ENCODE measurements at regions not wholly inside any gene's neighbourhood (a gene's known extent, or its start where the extent isn't known, plus 50 kb on each side); places are given as distances from the start of the nearest gene placed in this dataset.

DNA sequence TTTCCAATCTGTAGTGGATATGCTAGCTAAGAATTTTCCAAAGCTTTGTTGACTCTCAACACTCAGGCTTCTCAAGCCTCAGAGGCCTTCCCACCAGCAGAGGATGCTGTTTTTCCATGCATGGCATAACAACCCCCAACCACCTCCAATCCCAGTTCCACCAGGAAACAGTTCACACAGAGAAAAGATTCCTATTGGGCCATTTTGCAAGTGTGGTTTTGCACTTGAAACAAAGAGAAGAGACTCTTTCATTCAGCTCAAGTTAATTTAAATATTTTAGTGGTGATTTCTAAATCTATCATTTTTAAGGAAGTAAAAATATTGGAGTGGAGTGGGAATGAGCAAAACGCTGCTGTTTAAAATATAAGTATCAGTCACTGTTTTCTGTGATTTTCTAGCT lies 105.6 kb upstream of the COL1A2 start:
- no peaks in the 10 kb centered on the region for H4K20me1 ChIP-seq (ENCODE audit: insufficient read depth, low read length)
- intact Hi-C loops (cut with micrococcal nuclease): loop anchor here (1.0 to 5.0 kb wide), 4 partner anchors 143 to 958 kb away; partner anchors contain the start of gene SGCE
- no peaks in the 10 kb centered on the region for H3K4me1 ChIP-seq (ENCODE audit: control insufficient read depth, insufficient read depth, low read length)
- H3K9me3 ChIP-seq (ENCODE audit: control insufficient read depth, insufficient read depth, low read length): no peaks in the 10 kb centered on the region
- DNase-seq (peak; percentile 91), ATAC-seq (ENCODE audit: low read depth) (peak; percentile 96)
- no peak overlapping the region for H2AK9ac ChIP-seq (replicated peaks; ENCODE audit: low read depth, low read length, poor library complexity)
- H3K9me1 ChIP-seq (ENCODE audit: insufficient read depth, low read length): no peaks in the 10 kb centered on the region
- no peak overlapping the region for H3K18ac ChIP-seq (ENCODE audit: low read depth, low read length)
- no peak overlapping the region for H2BK15ac ChIP-seq (ENCODE audit: low read depth, low read length)
- 0 out of 4 replicates have a peak overlapping the region, but pooled peaks of 1 of the 2 experiments have one; percentile 22 for H4K8ac ChIP-seq (ENCODE audit: low read depth in 2 of 2, low read length in 2 of 2)
- no peak overlapping the region for H3K14ac ChIP-seq (replicated peaks; ENCODE audit: low read depth, low read length)
- no peaks in the 10 kb centered on the region for H3K27me3 ChIP-seq (ENCODE audit: control insufficient read depth, insufficient read depth, low read length)
- H3K9ac ChIP-seq (ENCODE audit: low read depth, low read length): no peak overlapping the region; the same call in 1 of the 2 replicates
- TF ChIP-seq, protein P1, sequence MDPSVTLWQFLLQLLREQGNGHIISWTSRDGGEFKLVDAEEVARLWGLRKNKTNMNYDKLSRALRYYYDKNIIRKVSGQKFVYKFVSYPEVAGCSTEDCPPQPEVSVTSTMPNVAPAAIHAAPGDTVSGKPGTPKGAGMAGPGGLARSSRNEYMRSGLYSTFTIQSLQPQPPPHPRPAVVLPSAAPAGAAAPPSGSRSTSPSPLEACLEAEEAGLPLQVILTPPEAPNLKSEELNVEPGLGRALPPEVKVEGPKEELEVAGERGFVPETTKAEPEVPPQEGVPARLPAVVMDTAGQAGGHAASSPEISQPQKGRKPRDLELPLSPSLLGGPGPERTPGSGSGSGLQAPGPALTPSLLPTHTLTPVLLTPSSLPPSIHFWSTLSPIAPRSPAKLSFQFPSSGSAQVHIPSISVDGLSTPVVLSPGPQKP (IDR thresholded peaks at IDR 0.05; ENCODE audit: borderline replicate concordance, low read depth, low read length): no peak
- TF ChIP-seq CTCF (conservative IDR thresholded peaks at IDR 0.05; ENCODE audit: low read depth, low read length) (peak; percentile 100), CEBPB (IDR thresholded peaks at IDR 0.05; ENCODE audit: low read depth, low read length) (0 out of 2 replicates have a peak, but pooled peaks have one; percentile 8), MXI1 (IDR thresholded peaks at IDR 0.05; ENCODE audit: borderline replicate concordance, low read depth, low read length) (no peak), SMC3 (IDR thresholded peaks at IDR 0.05; ENCODE audit: low read depth, low read length) (peak; percentile 100), CHD1 (IDR thresholded peaks at IDR 0.05; ENCODE audit: low read depth, low read length) (no peak), POLR2A (IDR thresholded peaks at IDR 0.05; ENCODE audit: low read depth, low read length) (peak; percentile 63), RAD21 (IDR thresholded peaks at IDR 0.05; ENCODE audit: low read length) (peak; percentile 100), MAZ (IDR thresholded peaks at IDR 0.05; ENCODE audit: borderline replicate concordance, low read depth, low read length) (peak; percentile 72), RFX5 (IDR thresholded peaks at IDR 0.05; ENCODE audit: low read depth, low read length) (peak; percentile 48; the same call in 1 of the 2 replicates), MAFK (IDR thresholded peaks at IDR 0.05; ENCODE audit: low read depth, low read length) (0 out of 2 replicates have a peak, but pooled peaks have one; percentile 13)
- no peak overlapping the region for H3K23ac ChIP-seq (ENCODE audit: low read depth, low read length)
- H3K4me3 ChIP-seq (ENCODE audit: insufficient read depth, low read depth, low read length): no peak overlapping the region
- BruUV-seq (replicated peaks): no TSS peak
- no peak overlapping the region for H4K91ac ChIP-seq (ENCODE audit: insufficient read depth, low read depth, low read length)
- no peak overlapping the region for H2BK20ac ChIP-seq (ENCODE audit: low read depth, low read length)
- H3K56ac ChIP-seq (ENCODE audit: extremely low read depth, insufficient read depth, low read length): no peak overlapping the region
- H2BK5ac ChIP-seq (ENCODE audit: low read depth, low read length, poor library complexity, severe bottlenecking): peak overlapping the region; percentile 9
- ChIA-PET POLR2A (ENCODE audit: unreplicated experiment) (interaction anchor here (0.5 to 2.5 kb wide), 5 partner anchors 106 to 1255 kb away, joined by 3 to 16 read pairs (median 4); partner anchors contain the start of gene COL1A2), CTCF (interaction anchor here (0.5 to 4.5 kb wide), 38 partner anchors 8 to 1187 kb away, joined by 3 to 79 read pairs (median 3); partner anchors contain the start of genes COL1A2 and PON2)
- no peak overlapping the region for H3K27ac ChIP-seq (ENCODE audit: insufficient read depth, low read length)
- dilution Hi-C loops (cut with HindIII; ENCODE audit: low sequenced_read_pairs, unreplicated experiment): no loop called here
- WGBS, 2 experiments (ENCODE audit: extremely low coverage in 2 of 2, insufficient read length in 1 of 2): no CpG with 5 or more reads among the region's 1 CpG
- H3K4me2 ChIP-seq (ENCODE audit: low read depth, low read length): no peak overlapping the region
- no peaks in the 10 kb centered on the region; a peak in 2 of 4 replicates for H3K79me1 ChIP-seq (ENCODE audit: low read depth in 1 of 2, low read length in 2 of 2)
- no peak overlapping the region for H2AFZ ChIP-seq (replicated peaks; ENCODE audit: low read length, poor library complexity)
- H2AK5ac ChIP-seq (ENCODE audit: low read depth, low read length): no peak overlapping the region
- no peak overlapping the region for H4K5ac ChIP-seq (ENCODE audit: low read depth, low read length)
- H2BK120ac ChIP-seq (ENCODE audit: low read depth, low read length): no peak overlapping the region
- no peaks in the 10 kb centered on the region for H3K36me3 ChIP-seq (ENCODE audit: control insufficient read depth, insufficient read depth, low read length)
- in situ Hi-C loops (cut with MboI; ENCODE audit: low sequenced_read_pairs): loop anchor here (10.0 to 25.0 kb wide), 2 partner anchors 366 to 1198 kb away; partner anchors contain the start of genes ASB4 and SGCE
- H3K4ac ChIP-seq (ENCODE audit: low read depth, low read length): no peak overlapping the region

Data from IMR-90 (cell line).